IMR-90 (cell line): ENCODE measurements at regions not wholly inside any gene's neighbourhood (a gene's known extent, or its start where the extent isn't known, plus 50 kb on each side); places are given as distances from the start of the nearest gene placed in this dataset.

Source experiments
- ATAC-seq: fragments of 200-7000 bp; cut with Tn5 transposase; 2 replicates; pipeline ENCODE4 v1.9.1; 2020; ENCODE audit warnings: low read depth, mild to moderate bottlenecking, moderate library complexity
- BruUV-seq: library from RNA; stranded (reverse); fragments of 400-500 nt; replicated peaks from 2 replicates; lab custom pipeline; 2021; lab: Mats Ljungman, UMichigan
- CTCF ChIA-PET: fragments of 300-600 bp; formaldehyde crosslinking; extraction: SDS; loops from one replicate; lab custom pipeline; 2021; ENCODE audit warnings: antibody characterized with exemption; lab: Yijun Ruan, JAX
- POLR2A ChIA-PET: fragments of 300-600 bp; sonication (Branson Sonifier 250); formaldehyde crosslinking; loops from one replicate; lab custom pipeline; 2022; ENCODE audit warnings: antibody characterized with exemption; ENCODE audit not compliant: unreplicated experiment; lab: Charles Lee
- DNase-seq: peaks from one replicate; pipeline ENCODE4 v3.0.0; 2013
- H2AFZ ChIP-seq: replicated peaks from 2 replicates; pipeline ENCODE3; 2013; ENCODE audit warnings: low read length, mild to moderate bottlenecking; ENCODE audit not compliant: poor library complexity
- H2AK5ac ChIP-seq: 2 replicates; pipeline ENCODE4 v1.6.1; 2013; ENCODE audit warnings: low read depth, low read length, inconsistent platforms
- H2AK9ac ChIP-seq: replicated peaks from 2 replicates; pipeline ENCODE3; 2013; ENCODE audit warnings: mild to moderate bottlenecking, low read depth, low read length, moderate library complexity; ENCODE audit not compliant: poor library complexity
- H2BK120ac ChIP-seq: 2 replicates; pipeline ENCODE4 v1.6.1; 2013; ENCODE audit warnings: low read depth, low read length, inconsistent platforms
- H2BK15ac ChIP-seq: 3 replicates; pipeline ENCODE4 v1.6.1; 2013; ENCODE audit warnings: low read depth, low read length, inconsistent platforms
- H2BK20ac ChIP-seq: 2 replicates; pipeline ENCODE4 v1.6.1; 2013; ENCODE audit warnings: low read depth, mild to moderate bottlenecking, inconsistent platforms, low read length, moderate library complexity
- H2BK5ac ChIP-seq: 2 replicates; pipeline ENCODE4 v1.6.1; 2013; ENCODE audit warnings: mild to moderate bottlenecking, low read depth, low read length, inconsistent platforms; ENCODE audit not compliant: poor library complexity, severe bottlenecking
- H3K14ac ChIP-seq: replicated peaks from 2 replicates; pipeline ENCODE4 v1.6.1; 2013; ENCODE audit warnings: low read depth, low read length, inconsistent platforms
- H3K18ac ChIP-seq: 2 replicates; pipeline ENCODE4 v1.6.1; 2013; ENCODE audit warnings: low read depth, low read length, control low read depth
- H3K23ac ChIP-seq: 2 replicates; pipeline ENCODE4 v1.6.1; 2013; ENCODE audit warnings: low read depth, low read length, inconsistent platforms
- H3K27ac ChIP-seq: 2 replicates; pipeline ENCODE4 v1.5.1; 2013; ENCODE audit warnings: mild to moderate bottlenecking, control low read depth, low read length; ENCODE audit not compliant: insufficient read depth
- H3K27me3 ChIP-seq: 2 replicates; pipeline ENCODE4 v1.6.1; 2013; ENCODE audit warnings: low read length; ENCODE audit not compliant: control insufficient read depth, insufficient read depth
- H3K36me3 ChIP-seq: 2 replicates; pipeline ENCODE4 v1.6.1; 2013; ENCODE audit warnings: low read length, mixed read lengths; ENCODE audit not compliant: control insufficient read depth, insufficient read depth
- H3K4ac ChIP-seq: 2 replicates; pipeline ENCODE4 v1.6.1; 2013; ENCODE audit warnings: low read depth, low read length, inconsistent platforms
- H3K4me1 ChIP-seq: 2 replicates; pipeline ENCODE4 v1.6.1; 2013; ENCODE audit warnings: low read length, mixed read lengths; ENCODE audit not compliant: control insufficient read depth, insufficient read depth
- H3K4me2 ChIP-seq: 2 replicates; pipeline ENCODE4 v1.6.1; 2013; ENCODE audit warnings: low read depth, mild to moderate bottlenecking, control low read depth, low read length, moderate library complexity
- H3K4me3 ChIP-seq: 2 replicates; pipeline ENCODE4 v1.5.1; 2013; ENCODE audit warnings: low read depth, mild to moderate bottlenecking, control low read depth, low read length, moderate library complexity; ENCODE audit not compliant: insufficient read depth
- H3K56ac ChIP-seq: 2 replicates; pipeline ENCODE4 v1.6.1; 2013; ENCODE audit warnings: low read length, inconsistent platforms; ENCODE audit not compliant: insufficient read depth; ENCODE audit errors: extremely low read depth
- H3K79me1 ChIP-seq, 2 experiments: 2 replicates each; pipeline ENCODE4 v1.6.1; 2013; ENCODE audit warnings: low read length in 2 of 2, inconsistent platforms in 1 of 2, low read depth in 1 of 2
- H3K9ac ChIP-seq: 2 replicates; pipeline ENCODE4 v1.6.1; 2013; ENCODE audit warnings: low read depth, low read length, control low read depth
- H3K9me1 ChIP-seq: 2 replicates; pipeline ENCODE4 v1.6.1; 2013; ENCODE audit warnings: low read length, inconsistent platforms; ENCODE audit not compliant: insufficient read depth
- H3K9me3 ChIP-seq: 2 replicates; pipeline ENCODE4 v1.6.1; 2013; ENCODE audit warnings: low read length; ENCODE audit not compliant: control insufficient read depth, insufficient read depth
- H4K20me1 ChIP-seq: 2 replicates; pipeline ENCODE4 v1.6.1; 2013; ENCODE audit warnings: low read length, inconsistent platforms; ENCODE audit not compliant: insufficient read depth
- H4K5ac ChIP-seq: 2 replicates; pipeline ENCODE4 v1.6.1; 2013; ENCODE audit warnings: mild to moderate bottlenecking, low read depth, low read length, control low read depth
- H4K8ac ChIP-seq, 2 experiments: 2 replicates each; pipeline ENCODE4 v1.6.1; 2013; ENCODE audit warnings: low read depth in 2 of 2, low read length in 2 of 2, control low read depth in 1 of 2, inconsistent platforms in 1 of 2
- H4K91ac ChIP-seq: 2 replicates; pipeline ENCODE4 v1.6.1; 2013; ENCODE audit warnings: low read depth, low read length, inconsistent platforms; ENCODE audit not compliant: insufficient read depth
- CEBPB ChIP-seq: IDR thresholded peaks from 2 replicates; pipeline ENCODE4 v1.6.1; 2012; ENCODE audit warnings: low read depth, low read length, improper control_type of control experiment
- CHD1 ChIP-seq: IDR thresholded peaks from 2 replicates; pipeline ENCODE4 v1.6.1; 2012; ENCODE audit warnings: low read depth, low read length, improper control_type of control experiment
- FOS ChIP-seq: fragments of 150-350 bp; IDR thresholded peaks from 2 replicates; pipeline ENCODE4 v1.6.1; 2016; ENCODE audit warnings: low read depth, low read length
- MAFK ChIP-seq: IDR thresholded peaks from 2 replicates; pipeline ENCODE4 v1.6.1; 2012; ENCODE audit warnings: low read depth, low read length, improper control_type of control experiment
- POLR2A ChIP-seq: IDR thresholded peaks from 2 replicates; pipeline ENCODE4 v1.6.1; 2012; ENCODE audit warnings: mild to moderate bottlenecking, low read depth, low read length
- RAD21 ChIP-seq: IDR thresholded peaks from 2 replicates; pipeline ENCODE4 v1.6.1; 2012; ENCODE audit warnings: low read length, improper control_type of control experiment
- RCOR1 ChIP-seq: IDR thresholded peaks from 2 replicates; pipeline ENCODE4 v1.6.1; 2012; ENCODE audit warnings: mild to moderate bottlenecking, low read length, improper control_type of control experiment; ENCODE audit not compliant: insufficient replicate concordance
- RFX5 ChIP-seq: IDR thresholded peaks from 2 replicates; pipeline ENCODE4 v1.8.0; 2012; ENCODE audit warnings: low read depth, mild to moderate bottlenecking, low read length, moderate library complexity
- SMC3 ChIP-seq: fragments of 150-350 bp; IDR thresholded peaks from 2 replicates; pipeline ENCODE4 v1.6.1; 2016; ENCODE audit warnings: low read depth, mild to moderate bottlenecking, antibody characterized with exemption, low read length, moderate library complexity
- WGBS, 2 experiments: methylation state at CpG; one replicate each; pipeline versions ENCODE4 v1.1.5 to v1.1.7; 2013; ENCODE audit warnings: missing lambda C conversion rate in 2 of 2; ENCODE audit not compliant: insufficient read length in 1 of 2; ENCODE audit errors: extremely low coverage in 2 of 2; 5-methylcytosine and 5-hydroxymethylcytosine counted together
- dilution Hi-C: fragments of 300-500 bp; cut with HindIII; formaldehyde crosslinking; loops from one replicate; pipeline ENCODE4 v1.14.3; 2018; ENCODE audit warnings: low sequenced_read_pairs; ENCODE audit not compliant: unreplicated experiment
- in situ Hi-C: fragments of 300-500 bp; cut with MboI; formaldehyde crosslinking; loops from 3 replicates; pipeline ENCODE4 v1.14.3; 2019; ENCODE audit warnings: low sequenced_read_pairs, inconsistent platforms, mixed read lengths
- intact Hi-C: fragments of 100-400 bp; cut with micrococcal nuclease; formaldehyde crosslinking; loops from 2 replicates; pipeline ENCODE4 v1.10.0; 2022
- TF ChIP-seq, protein P1 (sequence below): fragments of 150-350 bp; IDR thresholded peaks from 2 replicates; pipeline ENCODE4 v1.6.1; 2017; ENCODE audit warnings: mild to moderate bottlenecking, antibody characterized with exemption, low read length, low read depth
- TF ChIP-seq, protein P2 (sequence below): conservative IDR thresholded peaks from 2 replicates; pipeline ENCODE4 v1.5.1; 2012; ENCODE audit warnings: mild to moderate bottlenecking, low read depth, low read length, improper control_type of control experiment
- TF ChIP-seq, protein P3 (sequence below): fragments of 150-350 bp; IDR thresholded peaks from 2 replicates; pipeline ENCODE4 v1.6.1; 2016; ENCODE audit warnings: low read depth, mild to moderate bottlenecking, low read length, moderate library complexity, borderline replicate concordance

- Histone ChIP-seq H2AK5ac (no peak overlapping the region), H4K5ac (no peak overlapping the region), H4K8ac (no peak overlapping the region), H4K91ac (no peak overlapping the region), H3K4me3 (no peak overlapping the region), H3K79me1 (no peaks in the 10 kb centered on the region), H3K36me3 (no peaks in the 10 kb centered on the region), H3K18ac (no peak overlapping the region), H3K4ac (no peak overlapping the region), H3K23ac (no peak overlapping the region), H3K9me1 (no peaks in the 10 kb centered on the region), H2BK5ac (no peak overlapping the region), H4K20me1 (no peaks in the 10 kb centered on the region), H3K4me1 (no peaks in the 10 kb centered on the region), H3K14ac (no peak overlapping the region), H2BK15ac (no peak overlapping the region), H2BK120ac (no peak overlapping the region), H2AK9ac (no peak overlapping the region), H3K4me2 (no peak overlapping the region), H2BK20ac (no peak overlapping the region), H3K9me3 (no peaks in the 10 kb centered on the region), H3K9ac (no peak overlapping the region), H3K27me3 (no peaks in the 10 kb centered on the region), H3K27ac (no peak overlapping the region), H3K56ac (no peak overlapping the region), H2AFZ (no peak overlapping the region)
- intact Hi-C loops (no loop called here), in situ Hi-C loops (no loop called here), dilution Hi-C loops (no loop called here)
- DNase-seq (no peak), ATAC-seq (no peak)
- BruUV-seq, result no TSS peak
- WGBS, 2 experiments, result 21% methylated on average over 2 of the region's 3 CpGs; no CpG with 5 or more reads in 1 of the 2 experiments
- TF ChIP-seq POLR2A (no peak), CHD1 (no peak), RAD21 (no peak), SMC3 (no peak), MAFK (no peak), FOS (no peak), RCOR1 (no peak), CEBPB (no peak), RFX5 (no peak)
- TF ChIP-seq, protein P1, sequence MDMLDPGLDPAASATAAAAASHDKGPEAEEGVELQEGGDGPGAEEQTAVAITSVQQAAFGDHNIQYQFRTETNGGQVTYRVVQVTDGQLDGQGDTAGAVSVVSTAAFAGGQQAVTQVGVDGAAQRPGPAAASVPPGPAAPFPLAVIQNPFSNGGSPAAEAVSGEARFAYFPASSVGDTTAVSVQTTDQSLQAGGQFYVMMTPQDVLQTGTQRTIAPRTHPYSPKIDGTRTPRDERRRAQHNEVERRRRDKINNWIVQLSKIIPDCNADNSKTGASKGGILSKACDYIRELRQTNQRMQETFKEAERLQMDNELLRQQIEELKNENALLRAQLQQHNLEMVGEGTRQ, result no peak
- TF ChIP-seq, protein P2, sequence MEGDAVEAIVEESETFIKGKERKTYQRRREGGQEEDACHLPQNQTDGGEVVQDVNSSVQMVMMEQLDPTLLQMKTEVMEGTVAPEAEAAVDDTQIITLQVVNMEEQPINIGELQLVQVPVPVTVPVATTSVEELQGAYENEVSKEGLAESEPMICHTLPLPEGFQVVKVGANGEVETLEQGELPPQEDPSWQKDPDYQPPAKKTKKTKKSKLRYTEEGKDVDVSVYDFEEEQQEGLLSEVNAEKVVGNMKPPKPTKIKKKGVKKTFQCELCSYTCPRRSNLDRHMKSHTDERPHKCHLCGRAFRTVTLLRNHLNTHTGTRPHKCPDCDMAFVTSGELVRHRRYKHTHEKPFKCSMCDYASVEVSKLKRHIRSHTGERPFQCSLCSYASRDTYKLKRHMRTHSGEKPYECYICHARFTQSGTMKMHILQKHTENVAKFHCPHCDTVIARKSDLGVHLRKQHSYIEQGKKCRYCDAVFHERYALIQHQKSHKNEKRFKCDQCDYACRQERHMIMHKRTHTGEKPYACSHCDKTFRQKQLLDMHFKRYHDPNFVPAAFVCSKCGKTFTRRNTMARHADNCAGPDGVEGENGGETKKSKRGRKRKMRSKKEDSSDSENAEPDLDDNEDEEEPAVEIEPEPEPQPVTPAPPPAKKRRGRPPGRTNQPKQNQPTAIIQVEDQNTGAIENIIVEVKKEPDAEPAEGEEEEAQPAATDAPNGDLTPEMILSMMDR, result no peak
- TF ChIP-seq, protein P3, sequence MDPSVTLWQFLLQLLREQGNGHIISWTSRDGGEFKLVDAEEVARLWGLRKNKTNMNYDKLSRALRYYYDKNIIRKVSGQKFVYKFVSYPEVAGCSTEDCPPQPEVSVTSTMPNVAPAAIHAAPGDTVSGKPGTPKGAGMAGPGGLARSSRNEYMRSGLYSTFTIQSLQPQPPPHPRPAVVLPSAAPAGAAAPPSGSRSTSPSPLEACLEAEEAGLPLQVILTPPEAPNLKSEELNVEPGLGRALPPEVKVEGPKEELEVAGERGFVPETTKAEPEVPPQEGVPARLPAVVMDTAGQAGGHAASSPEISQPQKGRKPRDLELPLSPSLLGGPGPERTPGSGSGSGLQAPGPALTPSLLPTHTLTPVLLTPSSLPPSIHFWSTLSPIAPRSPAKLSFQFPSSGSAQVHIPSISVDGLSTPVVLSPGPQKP, result no peak
- ChIA-PET POLR2A (no interaction called here), CTCF (no interaction called here)
Observed at GRCh38 chr13:38419312-38419873, 69.7 kb downstream of the UFM1 start.
